ENCODE measurements at regions not wholly inside any gene's neighbourhood (a gene's known extent, or its start where the extent isn't known, plus 50 kb on each side); places are given as distances from the start of the nearest gene placed in this dataset.

DNA sequence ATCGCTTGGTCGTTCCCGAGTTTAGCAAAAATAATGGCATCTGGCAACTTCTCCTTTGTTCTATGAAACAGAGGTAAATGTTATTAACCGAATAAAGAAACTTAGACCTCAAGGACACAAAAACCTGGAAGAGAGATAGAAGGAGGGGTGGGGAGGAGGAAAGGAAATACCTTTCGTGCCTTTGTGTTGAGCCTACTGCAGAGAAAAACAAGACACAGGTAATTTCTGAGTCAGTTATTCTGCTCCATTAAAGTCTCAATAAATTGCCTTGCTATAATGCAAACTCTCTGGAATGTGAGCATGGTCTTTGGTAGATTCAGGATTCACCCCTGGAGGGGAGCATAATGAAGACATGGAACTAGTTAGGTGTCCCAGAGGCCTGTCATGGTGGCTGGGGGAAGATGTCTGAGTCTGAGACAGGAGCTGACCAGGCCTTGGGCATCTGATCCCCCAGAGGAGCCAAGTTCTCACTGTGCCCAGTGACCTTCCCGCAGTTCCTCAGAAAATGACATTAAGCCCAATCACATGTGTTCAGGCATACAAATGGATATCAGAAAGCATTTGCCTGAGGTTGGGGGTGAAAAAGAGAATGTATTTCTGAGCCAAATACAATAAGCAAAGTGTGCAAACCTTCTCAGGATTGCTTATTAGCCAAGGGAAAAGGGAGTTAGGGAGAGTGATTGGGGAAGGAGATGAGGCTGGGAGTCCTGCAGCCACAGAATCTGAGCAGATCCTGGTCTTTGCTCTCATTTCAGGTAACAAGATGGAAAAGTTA lies 72.6 kb upstream of the CADM1 start:
- TF ChIP-seq, protein P1, sequence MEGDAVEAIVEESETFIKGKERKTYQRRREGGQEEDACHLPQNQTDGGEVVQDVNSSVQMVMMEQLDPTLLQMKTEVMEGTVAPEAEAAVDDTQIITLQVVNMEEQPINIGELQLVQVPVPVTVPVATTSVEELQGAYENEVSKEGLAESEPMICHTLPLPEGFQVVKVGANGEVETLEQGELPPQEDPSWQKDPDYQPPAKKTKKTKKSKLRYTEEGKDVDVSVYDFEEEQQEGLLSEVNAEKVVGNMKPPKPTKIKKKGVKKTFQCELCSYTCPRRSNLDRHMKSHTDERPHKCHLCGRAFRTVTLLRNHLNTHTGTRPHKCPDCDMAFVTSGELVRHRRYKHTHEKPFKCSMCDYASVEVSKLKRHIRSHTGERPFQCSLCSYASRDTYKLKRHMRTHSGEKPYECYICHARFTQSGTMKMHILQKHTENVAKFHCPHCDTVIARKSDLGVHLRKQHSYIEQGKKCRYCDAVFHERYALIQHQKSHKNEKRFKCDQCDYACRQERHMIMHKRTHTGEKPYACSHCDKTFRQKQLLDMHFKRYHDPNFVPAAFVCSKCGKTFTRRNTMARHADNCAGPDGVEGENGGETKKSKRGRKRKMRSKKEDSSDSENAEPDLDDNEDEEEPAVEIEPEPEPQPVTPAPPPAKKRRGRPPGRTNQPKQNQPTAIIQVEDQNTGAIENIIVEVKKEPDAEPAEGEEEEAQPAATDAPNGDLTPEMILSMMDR (IDR thresholded peaks at IDR 0.05; ENCODE audit: low read depth, low read length): no peak
- TF ChIP-seq EZH2phosphoT487 (IDR thresholded peaks at IDR 0.05; ENCODE audit: low read depth): no peak

Data from OCI-LY3 (cell line).